Mammary epithelial cell (primary cell): ENCODE measurements at regions not wholly inside any gene's neighbourhood (a gene's known extent, or its start where the extent isn't known, plus 50 kb on each side); places are given as distances from the start of the nearest gene placed in this dataset.

Experiments used
- EZH2 ChIP-seq: IDR thresholded peaks from 2 replicates; pipeline ENCODE4 v1.6.1; 2012; ENCODE audit warnings: low read length, inconsistent platforms, borderline replicate concordance
- TF ChIP-seq, protein P1 (sequence below), 2 donors: IDR thresholded peaks in 1 of 2; conservative IDR thresholded peaks in 1 of 2; 2 replicates each; pipeline ENCODE4 v1.5.1; 2011 to 2012; ENCODE audit warnings: inconsistent platforms in 2 of 2, low read length in 2 of 2, mild to moderate bottlenecking in 2 of 2, control low read depth in 1 of 2, low read depth in 1 of 2; ENCODE audit not compliant: insufficient read depth in 1 of 2; ENCODE audit errors: extremely low read depth in 1 of 2

DNA sequence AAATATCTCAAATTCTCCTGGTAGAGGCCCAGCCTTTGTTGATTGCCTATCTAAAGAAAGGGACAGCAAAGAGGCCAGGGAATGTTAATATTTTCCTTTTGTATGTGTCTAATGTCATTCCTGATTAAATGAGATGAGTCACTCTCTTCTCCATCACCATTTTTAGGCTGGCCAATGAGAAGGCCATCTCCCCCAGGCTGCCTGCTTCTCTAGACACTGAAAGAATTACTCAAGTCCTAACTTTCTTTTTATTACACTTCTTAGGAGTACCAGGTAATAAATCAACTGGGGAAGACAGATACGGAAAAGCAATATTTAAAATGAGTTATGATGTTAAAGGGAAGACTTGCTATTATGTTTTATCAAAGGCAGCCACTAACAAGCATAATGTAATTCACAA lies 259.2 kb upstream of the SORL1-AS1 start:
- TF ChIP-seq, protein P1, sequence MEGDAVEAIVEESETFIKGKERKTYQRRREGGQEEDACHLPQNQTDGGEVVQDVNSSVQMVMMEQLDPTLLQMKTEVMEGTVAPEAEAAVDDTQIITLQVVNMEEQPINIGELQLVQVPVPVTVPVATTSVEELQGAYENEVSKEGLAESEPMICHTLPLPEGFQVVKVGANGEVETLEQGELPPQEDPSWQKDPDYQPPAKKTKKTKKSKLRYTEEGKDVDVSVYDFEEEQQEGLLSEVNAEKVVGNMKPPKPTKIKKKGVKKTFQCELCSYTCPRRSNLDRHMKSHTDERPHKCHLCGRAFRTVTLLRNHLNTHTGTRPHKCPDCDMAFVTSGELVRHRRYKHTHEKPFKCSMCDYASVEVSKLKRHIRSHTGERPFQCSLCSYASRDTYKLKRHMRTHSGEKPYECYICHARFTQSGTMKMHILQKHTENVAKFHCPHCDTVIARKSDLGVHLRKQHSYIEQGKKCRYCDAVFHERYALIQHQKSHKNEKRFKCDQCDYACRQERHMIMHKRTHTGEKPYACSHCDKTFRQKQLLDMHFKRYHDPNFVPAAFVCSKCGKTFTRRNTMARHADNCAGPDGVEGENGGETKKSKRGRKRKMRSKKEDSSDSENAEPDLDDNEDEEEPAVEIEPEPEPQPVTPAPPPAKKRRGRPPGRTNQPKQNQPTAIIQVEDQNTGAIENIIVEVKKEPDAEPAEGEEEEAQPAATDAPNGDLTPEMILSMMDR (conservative IDR thresholded peaks at IDR 0.05 in 1 of 2, IDR thresholded peaks at IDR 0.05 in 1 of 2; ENCODE audit: extremely low read depth in 1 of 2, insufficient read depth in 1 of 2, low read depth in 1 of 2, low read length in 2 of 2), result no peak
- no peak for TF ChIP-seq EZH2
